ENCODE measurements at regions not wholly inside any gene's neighbourhood (a gene's known extent, or its start where the extent isn't known, plus 50 kb on each side); places are given as distances from the start of the nearest gene placed in this dataset.

- TF ChIP-seq CTCF (IDR thresholded peaks at IDR 0.05) (no peak), POLR2A (IDR thresholded peaks at IDR 0.05) (no peak), POLR2AphosphoS5 (IDR thresholded peaks at IDR 0.05; ENCODE audit: insufficient read depth in 1 of 2, low read depth in 1 of 2) (no peak)
- intact Hi-C loops (cut with DNase I), result no loop called here
- no peak for DNase-seq (ENCODE audit: extremely low spot score in 2 of 2)
Measured at GRCh38 chr1:147434921-147435320, 106.4 kb upstream of the BCL9 start.

GRCh38 chr1:147444381-147444780 is 96.9 kb upstream of the BCL9 start:
- H3K27ac ChIP-seq, result no peak overlapping the region
- DNase-seq (ENCODE audit: extremely low spot score in 2 of 2), result no peak
- intact Hi-C loops (cut with DNase I), result no loop called here
- no peaks in the 10 kb centered on the region for H3K9me3 ChIP-seq
- no peaks in the 10 kb centered on the region for H3K4me1 ChIP-seq
- no peak overlapping the region for H3K4me3 ChIP-seq
- no peak for TF ChIP-seq POLR2A (IDR thresholded peaks at IDR 0.05)
- TF ChIP-seq CTCF (IDR thresholded peaks at IDR 0.05), result no peak
- TF ChIP-seq POLR2AphosphoS5 (IDR thresholded peaks at IDR 0.05; ENCODE audit: insufficient read depth in 1 of 2, low read depth in 1 of 2), result no peak
- H3K27me3 ChIP-seq, result no peaks in the 10 kb centered on the region
- no peaks in the 10 kb centered on the region for H3K36me3 ChIP-seq

More at GRCh38 chr1:147434921-147435320, 106.4 kb upstream of the BCL9 start:
- H3K36me3 ChIP-seq, result no peaks in the 10 kb centered on the region
- no peaks in the 10 kb centered on the region for H3K27me3 ChIP-seq
- no peak overlapping the region for H3K27ac ChIP-seq
- H3K9me3 ChIP-seq, result no peaks in the 10 kb centered on the region
- no peaks in the 10 kb centered on the region for H3K4me1 ChIP-seq
- no peak overlapping the region for H3K4me3 ChIP-seq

- Histone ChIP-seq H3K9me3 (no peaks in the 10 kb centered on the region), H3K4me1 (no peaks in the 10 kb centered on the region), H3K4me3 (no peak overlapping the region), H3K36me3 (no peaks in the 10 kb centered on the region), H3K27me3 (no peaks in the 10 kb centered on the region), H3K27ac (no peak overlapping the region)
- intact Hi-C loops (cut with DNase I), result no loop called here
- TF ChIP-seq POLR2AphosphoS5 (IDR thresholded peaks at IDR 0.05; ENCODE audit: insufficient read depth in 1 of 2, low read depth in 1 of 2) (no peak), CTCF (IDR thresholded peaks at IDR 0.05) (no peak), POLR2A (IDR thresholded peaks at IDR 0.05) (no peak)
- DNase-seq (ENCODE audit: extremely low spot score in 2 of 2), result no peak
Measured at GRCh38 chr1:147451628-147452027, 89.7 kb upstream of the BCL9 start.

GRCh38 chr1:147452809-147453208 is 88.5 kb upstream of the BCL9 start:
- TF ChIP-seq POLR2A (IDR thresholded peaks at IDR 0.05) (no peak), POLR2AphosphoS5 (IDR thresholded peaks at IDR 0.05; ENCODE audit: insufficient read depth in 1 of 2, low read depth in 1 of 2) (no peak), CTCF (IDR thresholded peaks at IDR 0.05) (no peak)
- intact Hi-C loops (cut with DNase I), result no loop called here

GRCh38 chr1:147463022-147463421 is 78.3 kb upstream of the BCL9 start:
- intact Hi-C loops (cut with DNase I), result no loop called here
- TF ChIP-seq CTCF (IDR thresholded peaks at IDR 0.05) (no peak), POLR2A (IDR thresholded peaks at IDR 0.05) (no peak), POLR2AphosphoS5 (IDR thresholded peaks at IDR 0.05; ENCODE audit: insufficient read depth in 1 of 2, low read depth in 1 of 2) (no peak)
- H3K4me3 ChIP-seq, result no peak overlapping the region
- DNase-seq (ENCODE audit: extremely low spot score in 2 of 2), result no peak
- H3K9me3 ChIP-seq, result no peaks in the 10 kb centered on the region
- no peaks in the 10 kb centered on the region for H3K36me3 ChIP-seq
- no peaks in the 10 kb centered on the region for H3K27me3 ChIP-seq
- no peak overlapping the region for H3K27ac ChIP-seq
- no peaks in the 10 kb centered on the region for H3K4me1 ChIP-seq

More at GRCh38 chr1:147452809-147453208, 88.5 kb upstream of the BCL9 start:
- Histone ChIP-seq H3K4me3 (no peak overlapping the region), H3K27ac (no peak overlapping the region), H3K27me3 (no peaks in the 10 kb centered on the region), H3K36me3 (no peaks in the 10 kb centered on the region), H3K9me3 (no peaks in the 10 kb centered on the region), H3K4me1 (no peaks in the 10 kb centered on the region)
- DNase-seq (ENCODE audit: extremely low spot score in 2 of 2), result no peak

All from vagina (tissue), 2 donors.